Keratinocyte (primary cell): ENCODE measurements at regions not wholly inside any gene's neighbourhood (a gene's known extent, or its start where the extent isn't known, plus 50 kb on each side); places are given as distances from the start of the nearest gene placed in this dataset.

Experiments used
- DNase-seq: peaks from one replicate; pipeline ENCODE4 v3.0.0-alpha.2; 2011; ENCODE audit warnings: low read depth, missing footprints, low spot score
- FAIRE-seq: peaks from 2 replicates; lab custom pipeline; 2011; peaks lifted over from hg19 to GRCh38; lab: Jason Lieb, UNC
- H2AFZ ChIP-seq: 2 replicates; pipeline ENCODE4 v1.6.0; 2012; ENCODE audit warnings: low read length, control low read depth, inconsistent platforms; ENCODE audit not compliant: control insufficient read depth
- H3K27ac ChIP-seq: 2 replicates; pipeline ENCODE4 v1.5.1; 2011; ENCODE audit warnings: low read length; ENCODE audit not compliant: control insufficient read depth, insufficient read depth
- H3K27me3 ChIP-seq: 3 replicates; pipeline ENCODE4 v1.6.0; 2011; ENCODE audit warnings: low read length; ENCODE audit not compliant: control insufficient read depth, insufficient read depth; ENCODE audit errors: extremely low read depth
- H3K36me3 ChIP-seq, 2 experiments: 2 replicates in 1 of 2; 3 replicates in 1 of 2; pipeline ENCODE4 v1.5.1; 2011; ENCODE audit warnings: low read length in 2 of 2, mild to moderate bottlenecking in 1 of 2; ENCODE audit not compliant: control insufficient read depth in 2 of 2, insufficient read depth in 2 of 2; ENCODE audit errors: extremely low read depth in 1 of 2
- H3K4me1 ChIP-seq: 3 replicates; pipeline ENCODE4 v1.5.1; 2011; ENCODE audit warnings: low read length; ENCODE audit not compliant: control insufficient read depth, insufficient read depth; ENCODE audit errors: extremely low read depth
- H3K4me2 ChIP-seq: 3 replicates; pipeline ENCODE4 v1.6.0; 2011; ENCODE audit warnings: low read depth, low read length; ENCODE audit not compliant: control insufficient read depth, insufficient read depth; ENCODE audit errors: extremely low read depth
- H3K4me3 ChIP-seq, 3 experiments: fragments of 200-600 bp in 1 of 3; sonication (generic) in 1 of 3; 2 replicates in 2 of 3; 3 replicates in 1 of 3; pipeline ENCODE4 v1.5.1; 2011 to 2016; ENCODE audit warnings: low read length in 3 of 3, mild to moderate bottlenecking in 3 of 3, control low read depth in 2 of 3, inconsistent platforms in 1 of 3, low read depth in 1 of 3, mixed read lengths in 1 of 3, mixed run types in 1 of 3, moderate library complexity in 1 of 3; ENCODE audit not compliant: control insufficient read depth in 2 of 3, insufficient read depth in 2 of 3; ENCODE audit errors: extremely low read depth in 1 of 3
- H3K79me2 ChIP-seq: 2 replicates; pipeline ENCODE4 v1.6.0; 2012; ENCODE audit warnings: low read length; ENCODE audit not compliant: control insufficient read depth, insufficient read depth
- H3K9ac ChIP-seq: 3 replicates; pipeline ENCODE4 v1.6.0; 2011; ENCODE audit warnings: low read length; ENCODE audit not compliant: control insufficient read depth, insufficient read depth; ENCODE audit errors: extremely low read depth
- H3K9me1 ChIP-seq: 3 replicates; pipeline ENCODE4 v1.6.0; 2011; ENCODE audit warnings: low read length; ENCODE audit not compliant: control insufficient read depth, insufficient read depth; ENCODE audit errors: extremely low read depth
- H3K9me3 ChIP-seq: 2 replicates; pipeline ENCODE4 v1.5.1; 2012; ENCODE audit warnings: low read depth, low read length; ENCODE audit not compliant: control insufficient read depth
- H4K20me1 ChIP-seq: 3 replicates; pipeline ENCODE4 v1.6.0; 2011; ENCODE audit warnings: low read length; ENCODE audit not compliant: control insufficient read depth, insufficient read depth; ENCODE audit errors: extremely low read depth
- EZH2 ChIP-seq: IDR thresholded peaks from one replicate; pipeline ENCODE4 v1.6.1; 2012; ENCODE audit warnings: inconsistent platforms, mild to moderate bottlenecking, low read length, moderate library complexity
- dilution Hi-C: fragments of 300-500 bp; cut with MboI; formaldehyde crosslinking; loops from one replicate; pipeline ENCODE4 v1.7.0; 2020; ENCODE audit warnings: low sequenced_read_pairs; ENCODE audit not compliant: extremely low pct_ligation_motif_present
- TF ChIP-seq, protein P1 (sequence below), 3 experiments: IDR thresholded peaks in 1 of 3; conservative IDR thresholded peaks in 1 of 3; optimal IDR thresholded peaks in 1 of 3; 2 replicates in 2 of 3; 3 replicates in 1 of 3; pipeline versions ENCODE3 to v1.5.1; 2011; ENCODE audit warnings: low read length in 3 of 3, mild to moderate bottlenecking in 3 of 3, moderate library complexity in 2 of 3, control low read depth in 1 of 3, inconsistent platforms in 1 of 3; ENCODE audit not compliant: insufficient read depth in 2 of 3; ENCODE audit errors: extremely low read depth in 1 of 3

DNA sequence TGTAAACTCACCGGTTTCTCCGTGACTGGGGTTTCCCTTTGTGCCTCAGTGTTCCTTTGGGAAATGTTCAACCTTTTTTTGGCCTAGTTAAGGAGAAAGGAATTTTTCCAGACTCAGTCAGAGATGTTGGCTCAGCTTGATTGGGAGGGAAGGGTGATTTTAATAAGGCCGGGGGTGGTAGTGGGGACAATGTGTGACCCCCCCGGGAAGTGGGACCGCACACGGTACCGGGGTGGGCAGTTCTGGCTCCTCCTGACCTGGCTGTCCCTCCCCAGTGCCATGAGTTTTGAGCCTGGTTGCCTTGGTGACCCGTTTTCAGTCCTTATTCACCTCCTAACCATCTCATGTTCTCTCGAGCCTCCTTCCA is 132.7 kb downstream of the SNX5 start:
- H3K9ac ChIP-seq, result no peak overlapping the region
- H3K79me2 ChIP-seq, result no peaks in the 10 kb centered on the region
- no peaks in the 10 kb centered on the region for H3K36me3 ChIP-seq
- no peak overlapping the region for H3K4me2 ChIP-seq
- H3K9me1 ChIP-seq, result no peaks in the 10 kb centered on the region
- H3K27me3 ChIP-seq, result no peaks in the 10 kb centered on the region
- FAIRE-seq, result no peak
- H3K9me3 ChIP-seq, result peaks cover 2% of the 10 kb centered on the region
- H4K20me1 ChIP-seq, result no peaks in the 10 kb centered on the region
- dilution Hi-C loops, result no loop called here
- no peak overlapping the region for H2AFZ ChIP-seq
- no peak overlapping the region for H3K27ac ChIP-seq
- no peak for DNase-seq
- no peak for TF ChIP-seq EZH2
- TF ChIP-seq, protein P1, sequence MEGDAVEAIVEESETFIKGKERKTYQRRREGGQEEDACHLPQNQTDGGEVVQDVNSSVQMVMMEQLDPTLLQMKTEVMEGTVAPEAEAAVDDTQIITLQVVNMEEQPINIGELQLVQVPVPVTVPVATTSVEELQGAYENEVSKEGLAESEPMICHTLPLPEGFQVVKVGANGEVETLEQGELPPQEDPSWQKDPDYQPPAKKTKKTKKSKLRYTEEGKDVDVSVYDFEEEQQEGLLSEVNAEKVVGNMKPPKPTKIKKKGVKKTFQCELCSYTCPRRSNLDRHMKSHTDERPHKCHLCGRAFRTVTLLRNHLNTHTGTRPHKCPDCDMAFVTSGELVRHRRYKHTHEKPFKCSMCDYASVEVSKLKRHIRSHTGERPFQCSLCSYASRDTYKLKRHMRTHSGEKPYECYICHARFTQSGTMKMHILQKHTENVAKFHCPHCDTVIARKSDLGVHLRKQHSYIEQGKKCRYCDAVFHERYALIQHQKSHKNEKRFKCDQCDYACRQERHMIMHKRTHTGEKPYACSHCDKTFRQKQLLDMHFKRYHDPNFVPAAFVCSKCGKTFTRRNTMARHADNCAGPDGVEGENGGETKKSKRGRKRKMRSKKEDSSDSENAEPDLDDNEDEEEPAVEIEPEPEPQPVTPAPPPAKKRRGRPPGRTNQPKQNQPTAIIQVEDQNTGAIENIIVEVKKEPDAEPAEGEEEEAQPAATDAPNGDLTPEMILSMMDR (optimal IDR thresholded peaks at IDR 0.05 in 1 of 3, IDR thresholded peaks at IDR 0.05 in 1 of 3, conservative IDR thresholded peaks at IDR 0.05 in 1 of 3; ENCODE audit: extremely low read depth in 1 of 3, insufficient read depth in 2 of 3, low read length in 3 of 3), result no peak
- H3K4me3 ChIP-seq, result no peak overlapping the region
- peaks cover 12% of the 10 kb centered on the region for H3K4me1 ChIP-seq

DNA sequence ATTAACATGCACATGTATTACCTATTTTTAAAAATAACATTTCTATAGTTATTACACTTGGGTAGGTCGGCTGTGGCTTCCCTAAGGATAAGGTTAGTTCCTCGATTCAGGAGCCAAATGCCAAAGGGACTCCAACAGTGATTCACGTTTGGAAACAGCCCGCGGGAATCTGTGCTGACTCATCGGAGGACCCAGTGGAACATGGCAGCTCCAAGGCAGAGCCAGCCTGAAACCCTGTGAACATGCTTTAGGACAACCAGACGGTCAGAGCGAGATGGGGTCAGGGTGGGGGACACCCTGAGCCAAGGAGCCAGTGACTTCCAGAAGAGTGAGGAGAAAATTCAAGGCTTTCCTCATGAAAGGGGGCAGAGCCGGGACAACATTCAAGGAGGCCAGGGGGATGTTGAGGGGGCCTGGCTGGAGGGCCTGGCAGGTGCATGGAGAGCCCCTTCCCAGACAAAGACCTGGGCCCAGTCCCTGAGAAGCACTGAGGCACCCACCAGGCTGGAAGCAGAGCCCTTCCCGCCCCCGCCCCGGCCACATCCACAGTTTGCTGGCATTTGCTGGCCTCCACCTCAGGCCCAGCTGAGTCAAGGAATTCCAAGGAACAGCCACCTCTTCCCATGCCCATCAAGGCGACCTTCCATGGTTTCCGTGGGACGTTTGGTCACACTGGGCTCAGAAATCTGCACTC is 133.2 kb downstream of the SNX5 start:
- Histone ChIP-seq H3K27ac (no peak overlapping the region), H3K36me3 (no peaks in the 10 kb centered on the region), H3K4me1 (peaks cover 12% of the 10 kb centered on the region), H2AFZ (peak overlapping the region; percentile 55), H4K20me1 (no peaks in the 10 kb centered on the region), H3K4me2 (peak overlapping the region; percentile 39), H3K9me1 (no peaks in the 10 kb centered on the region), H3K27me3 (no peaks in the 10 kb centered on the region), H3K9ac (no peak overlapping the region), H3K4me3 (no peak overlapping the region), H3K9me3 (peaks cover 1% of the 10 kb centered on the region), H3K79me2 (no peaks in the 10 kb centered on the region)
- dilution Hi-C loops, result no loop called here
- TF ChIP-seq EZH2, result no peak
- TF ChIP-seq, protein P1 (optimal IDR thresholded peaks at IDR 0.05 in 1 of 3, IDR thresholded peaks at IDR 0.05 in 1 of 3, conservative IDR thresholded peaks at IDR 0.05 in 1 of 3; ENCODE audit: extremely low read depth in 1 of 3, insufficient read depth in 2 of 3, low read length in 3 of 3), result no peak
- DNase-seq, result no peak
- peak; percentile 81 for FAIRE-seq
